GM04503 (cell line): ENCODE measurements at regions not wholly inside any gene's neighbourhood (a gene's known extent, or its start where the extent isn't known, plus 50 kb on each side); places are given as distances from the start of the nearest gene placed in this dataset.
"Not testable (repeated sequence)": the region's sequence is repeated elsewhere in the genome, so short reads cannot be mapped to it uniquely, and the experiment has no call there.

Experiments
- DNase-seq: peaks from one replicate; pipeline ENCODE4 v3.0.0-alpha.2; 2012; ENCODE audit warnings: low read depth

- DNase-seq: peak; percentile 61
Observed at GRCh38 chr6:119446609-119447008, 97.0 kb upstream of the MAN1A1 start.

GRCh38 chr6:119446115-119446554, 96.6 kb upstream of the MAN1A1 start:
- peak; percentile 42 for DNase-seq

DNA sequence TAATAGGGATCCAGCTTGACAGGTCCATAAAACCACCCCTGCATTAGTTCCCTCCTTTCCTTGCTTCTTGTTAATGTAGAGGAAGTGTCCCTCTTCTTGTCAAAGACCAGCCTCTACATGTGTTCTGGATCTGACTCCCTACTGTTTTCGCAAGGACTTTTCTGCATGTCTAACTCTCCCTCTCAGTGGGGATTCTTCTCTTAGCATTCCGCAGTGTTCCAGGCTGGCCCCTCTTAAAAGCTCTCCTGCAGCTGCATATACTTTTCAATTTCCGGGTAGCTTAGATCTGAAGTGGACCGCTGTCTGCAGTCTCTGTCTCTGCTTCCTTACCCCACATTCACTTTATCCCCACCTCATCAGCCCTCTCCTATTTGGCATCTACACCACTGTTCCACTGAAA, 96.1 kb upstream of the MAN1A1 start:
- DNase-seq: no peak

DNA sequence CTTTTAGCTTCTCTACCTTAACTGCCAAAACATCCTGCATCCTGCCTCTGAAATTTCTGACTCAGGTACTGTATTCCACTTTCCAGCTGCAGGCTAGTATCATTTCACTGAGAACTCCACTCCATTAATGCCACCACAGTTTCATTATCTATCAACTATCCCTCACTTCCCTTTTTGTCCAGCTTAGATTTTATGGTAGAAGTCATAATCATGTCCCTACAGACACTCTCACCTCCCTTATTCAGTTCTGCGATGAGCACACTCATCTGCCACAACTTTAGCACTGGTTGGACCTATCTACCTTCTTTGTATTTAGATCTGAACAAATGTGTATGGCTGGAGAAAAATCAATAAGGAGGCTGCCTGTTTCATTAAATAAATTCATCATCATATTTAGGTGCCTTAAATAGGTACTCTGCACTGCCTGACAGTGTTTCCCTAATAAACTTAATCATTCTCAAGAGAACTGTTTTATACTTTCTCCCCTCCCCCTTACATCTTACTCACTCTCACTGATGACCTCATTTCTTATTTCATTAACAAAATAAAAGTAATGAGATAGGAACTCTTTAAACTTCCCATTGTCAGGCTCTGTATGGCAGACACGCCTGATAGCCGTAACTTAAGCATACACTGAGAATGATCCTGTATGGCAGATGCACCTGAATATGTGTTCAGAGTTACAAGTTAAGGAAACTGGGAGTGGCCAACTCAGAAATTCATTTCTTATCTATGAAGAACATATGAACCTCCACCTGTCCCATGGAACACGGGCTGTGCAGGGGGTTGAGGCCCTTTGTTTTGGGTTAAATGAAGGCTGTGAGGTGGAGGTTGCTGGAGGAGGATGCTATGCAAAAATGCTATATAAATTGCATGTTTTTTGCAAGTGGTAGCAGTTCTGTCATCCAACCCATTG, 95.3 kb upstream of the MAN1A1 start:
- no peak for DNase-seq

- DNase-seq: no peak
Observed at GRCh38 chr6:119443993-119444641, 94.6 kb upstream of the MAN1A1 start.

DNA sequence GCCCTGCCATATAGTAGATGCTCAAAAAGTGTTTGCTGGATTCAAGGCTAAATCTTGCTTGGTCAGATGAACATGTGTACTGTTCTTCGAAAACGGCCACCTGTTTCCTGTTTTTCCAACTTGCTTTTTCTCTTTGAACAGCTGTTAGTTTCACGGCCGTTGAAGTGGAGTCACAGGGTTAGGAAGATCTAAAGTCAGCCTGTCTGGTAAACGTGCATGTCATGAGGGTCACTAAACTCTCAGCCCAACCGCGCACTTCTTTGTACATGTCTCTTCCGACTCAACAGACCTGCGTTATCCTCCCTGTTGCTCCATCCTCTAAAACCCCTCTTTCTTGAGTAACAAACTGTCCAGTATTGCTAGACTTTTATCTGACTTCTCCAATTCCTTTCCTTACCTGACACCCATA, 93.2 kb upstream of the MAN1A1 start:
- DNase-seq: no peak

GRCh38 chr6:119440953-119441352, 91.4 kb upstream of the MAN1A1 start:
- DNase-seq: no peak

- DNase-seq: no peak
Observed at GRCh38 chr6:119436583-119436982, 87.0 kb upstream of the MAN1A1 start.

GRCh38 chr6:119431799-119432198, 82.2 kb upstream of the MAN1A1 start:
- DNase-seq: no peak

DNA sequence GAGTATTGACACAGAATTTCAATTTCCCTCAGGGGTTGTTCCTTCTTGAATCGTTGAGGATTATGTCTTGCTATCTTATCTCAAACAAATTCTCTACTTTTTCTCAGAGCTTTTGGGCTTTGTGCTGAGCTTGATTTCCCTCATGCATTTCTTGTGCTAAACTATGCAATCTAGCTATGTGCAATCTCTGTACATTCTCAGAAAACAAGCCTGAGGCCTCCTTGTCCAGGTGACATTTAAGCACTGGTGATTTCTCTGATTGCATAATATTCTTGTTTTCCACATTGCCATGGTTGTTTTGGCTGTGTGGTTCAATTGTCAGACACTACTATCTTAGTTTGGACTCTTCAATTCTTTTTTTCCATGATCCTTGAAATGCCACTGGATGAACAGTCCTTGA, 81.2 kb upstream of the MAN1A1 start:
- DNase-seq: no peak

DNA sequence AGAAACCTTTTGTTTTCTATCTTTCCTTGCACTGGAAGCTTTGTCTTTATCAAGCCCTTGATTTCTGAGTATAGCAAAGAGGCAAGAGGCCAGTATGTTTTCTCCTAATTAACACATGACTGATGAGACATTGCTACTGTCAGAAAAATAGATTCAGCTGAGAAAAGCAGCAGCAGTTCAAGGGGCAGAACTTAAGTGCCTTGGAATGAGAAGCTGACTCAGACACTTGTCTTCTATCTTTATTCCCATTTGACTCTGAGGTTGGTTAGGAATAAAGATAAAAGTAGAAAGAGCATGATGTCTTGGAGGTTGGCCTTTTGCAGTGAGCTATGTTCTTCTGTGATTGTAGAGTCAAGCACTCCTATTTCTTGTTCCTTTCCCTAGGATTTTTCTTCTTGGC, 79.1 kb upstream of the MAN1A1 start:
- no peak for DNase-seq

GRCh38 chr6:119426619-119427018, 77.1 kb upstream of the MAN1A1 start:
- DNase-seq: peak; percentile 38

- no peak for DNase-seq
Observed at GRCh38 chr6:119423996-119424395, 74.4 kb upstream of the MAN1A1 start.

- not testable (repeated sequence) for DNase-seq
Observed at GRCh38 chr6:119418084-119418483, 68.5 kb upstream of the MAN1A1 start.

GRCh38 chr6:119407156-119407555, 57.6 kb upstream of the MAN1A1 start:
- DNase-seq: no peak

DNA sequence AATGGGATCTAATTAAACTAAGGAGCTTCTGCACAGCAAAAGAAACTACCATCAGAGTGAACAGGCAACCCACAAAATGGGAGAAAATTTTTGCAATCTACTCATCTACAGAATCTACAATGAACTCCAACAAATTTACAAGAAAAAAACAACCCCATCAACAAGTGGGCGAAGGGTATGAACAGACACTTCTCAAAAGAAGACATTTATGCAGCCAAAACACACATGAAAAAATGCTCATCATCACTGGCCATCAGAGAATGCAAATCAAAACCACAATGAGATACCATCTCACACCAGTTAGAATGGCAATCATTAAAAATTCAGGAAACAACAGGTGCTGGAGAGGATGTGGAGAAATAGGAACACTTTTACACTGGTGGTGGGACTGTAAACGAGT, 55.6 kb upstream of the MAN1A1 start:
- DNase-seq: not testable (repeated sequence)
